ENCODE measurements at regions not wholly inside any gene's neighbourhood (a gene's known extent, or its start where the extent isn't known, plus 50 kb on each side); places are given as distances from the start of the nearest gene placed in this dataset.

GRCh38 chr1:29520571-29521437, 284.5 kb downstream of the PTPRU start:
- no peak for DNase-seq

GRCh38 chr1:29519788-29520110, 283.4 kb downstream of the PTPRU start:
- DNase-seq = no peak

- no peak for DNase-seq
Measured at GRCh38 chr1:29519108-29519787, 282.9 kb downstream of the PTPRU start.

- DNase-seq = no peak
Measured at GRCh38 chr1:29518183-29518835, 282.0 kb downstream of the PTPRU start.

GRCh38 chr1:29517251-29518086, 281.1 kb downstream of the PTPRU start:
- DNase-seq = no peak

- DNase-seq = no peak
Measured at GRCh38 chr1:29516063-29516820, 279.9 kb downstream of the PTPRU start.

- no peak for DNase-seq
Measured at GRCh38 chr1:29515170-29515955, 279.0 kb downstream of the PTPRU start.

GRCh38 chr1:29514361-29515169, 278.2 kb downstream of the PTPRU start:
- DNase-seq = no peak

GRCh38 chr1:29513357-29513756, 277.0 kb downstream of the PTPRU start:
- peak; percentile 54 for DNase-seq

- DNase-seq = no peak
Measured at GRCh38 chr1:29511436-29511835, 275.1 kb downstream of the PTPRU start.

GRCh38 chr1:29508458-29509107, 272.3 kb downstream of the PTPRU start:
- DNase-seq = no peak

GRCh38 chr1:29506678-29507225, 270.4 kb downstream of the PTPRU start:
- no peak for DNase-seq

GRCh38 chr1:29505532-29506220, 269.4 kb downstream of the PTPRU start:
- no peak for DNase-seq

- no peak for DNase-seq
Measured at GRCh38 chr1:29504709-29505410, 268.5 kb downstream of the PTPRU start.

GRCh38 chr1:29504196-29504595, 267.9 kb downstream of the PTPRU start:
- DNase-seq = no peak

GRCh38 chr1:29502911-29503840, 266.9 kb downstream of the PTPRU start:
- DNase-seq = no peak
